ENCODE measurements at regions not wholly inside any gene's neighbourhood (a gene's known extent, or its start where the extent isn't known, plus 50 kb on each side); places are given as distances from the start of the nearest gene placed in this dataset.
"Not testable (repeated sequence)": the region's sequence is repeated elsewhere in the genome, so short reads cannot be mapped to it uniquely, and the experiment has no call there.

GRCh38 chr15:83335542-83335941 lies 51.1 kb upstream of the BNC1 start:
- not testable (repeated sequence) for DNase-seq (ENCODE audit: low read depth)

- no peak for DNase-seq (ENCODE audit: low read depth)
These were observed 54.9 kb upstream of the BNC1 start for GRCh38 chr15:83339396-83339795.

DNA sequence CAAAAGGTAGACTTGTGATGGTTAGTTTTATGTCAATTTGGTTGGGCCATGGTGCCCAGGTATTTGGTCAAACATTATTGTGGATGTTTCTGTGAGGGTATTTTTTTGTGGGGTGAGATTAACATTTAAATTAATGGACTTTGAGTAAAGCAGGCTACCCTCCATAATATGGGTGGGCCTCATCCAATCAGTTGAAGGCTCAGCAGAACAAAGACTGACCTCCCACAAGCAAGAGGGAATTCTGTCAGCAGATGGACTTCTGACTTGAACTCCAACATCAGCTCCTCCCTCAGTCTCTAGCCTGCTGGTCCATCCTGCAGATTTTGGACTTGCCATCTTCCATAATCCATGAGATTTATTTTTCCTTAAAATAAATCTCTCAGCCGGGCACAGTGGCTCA lies 55.6 kb upstream of the BNC1 start:
- DNase-seq (ENCODE audit: low read depth), result no peak

GRCh38 chr15:83346342-83346741 lies 61.9 kb upstream of the BNC1 start:
- DNase-seq (ENCODE audit: low read depth), result no peak

DNA sequence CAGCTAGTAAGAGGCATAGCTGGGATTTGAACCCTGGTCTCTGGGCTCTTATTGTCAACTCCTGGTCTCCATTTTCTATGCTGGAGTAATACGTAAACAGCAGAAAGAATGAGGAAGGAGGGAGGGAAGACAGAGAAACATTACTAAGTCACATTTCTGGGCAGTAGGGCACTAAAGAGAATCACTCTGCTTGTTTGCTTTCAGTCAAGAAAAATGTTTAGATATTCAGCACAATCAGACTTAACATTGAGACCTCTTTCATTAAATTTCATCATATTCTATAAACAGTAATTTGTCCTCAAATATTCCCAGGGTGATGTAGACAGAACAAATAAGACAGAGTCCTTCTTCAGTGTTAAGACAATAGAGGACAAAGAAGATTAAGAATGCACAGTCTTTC lies 67.7 kb upstream of the BNC1 start:
- no peak for DNase-seq (ENCODE audit: low read depth)

DNA sequence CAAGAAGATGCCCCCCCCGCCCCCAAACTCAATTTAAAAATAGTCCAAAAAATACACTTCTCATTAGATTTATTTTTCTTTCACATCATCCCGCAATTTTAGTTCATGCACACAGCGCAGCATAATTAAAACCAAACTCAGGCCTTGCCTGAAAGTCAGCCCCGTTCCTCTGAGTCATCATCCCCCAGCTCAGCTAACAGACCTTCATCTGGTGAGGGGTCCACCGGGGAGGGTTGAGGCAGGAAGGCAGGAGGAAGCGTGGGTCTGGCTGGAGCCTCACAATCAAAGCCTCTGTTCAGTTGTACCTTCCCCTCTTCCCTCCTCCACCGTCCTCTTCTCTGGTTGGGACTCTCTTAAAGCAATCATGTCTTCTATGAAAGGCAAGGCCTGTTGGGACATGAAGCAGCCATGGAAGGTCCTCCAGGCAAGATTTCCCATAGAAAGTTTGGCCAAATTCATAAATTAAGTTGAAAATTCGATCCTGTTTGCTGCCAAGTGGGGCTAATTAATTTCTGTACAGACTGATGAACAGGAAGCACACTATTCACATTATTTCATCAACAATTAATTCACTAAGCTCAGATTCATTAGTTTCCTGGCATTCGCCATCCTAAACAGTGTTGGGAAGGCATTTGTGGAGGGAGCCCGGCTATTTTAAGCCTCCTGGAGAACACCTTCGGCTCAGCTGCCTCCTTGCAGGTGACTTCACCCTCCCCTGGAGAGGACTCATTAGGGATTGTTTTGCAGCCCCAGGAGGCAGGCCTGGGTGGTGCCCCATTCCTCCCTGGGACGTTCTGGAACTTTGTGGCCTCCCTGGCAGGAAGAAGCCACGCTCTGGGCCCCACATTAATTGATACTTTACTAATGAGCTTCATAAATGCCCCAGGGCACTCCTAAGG lies 72.3 kb upstream of the BNC1 start:
- no peak for DNase-seq (ENCODE audit: low read depth)

GRCh38 chr15:83358972-83359564 lies 74.6 kb upstream of the BNC1 start:
- no peak for DNase-seq (ENCODE audit: low read depth)

DNA sequence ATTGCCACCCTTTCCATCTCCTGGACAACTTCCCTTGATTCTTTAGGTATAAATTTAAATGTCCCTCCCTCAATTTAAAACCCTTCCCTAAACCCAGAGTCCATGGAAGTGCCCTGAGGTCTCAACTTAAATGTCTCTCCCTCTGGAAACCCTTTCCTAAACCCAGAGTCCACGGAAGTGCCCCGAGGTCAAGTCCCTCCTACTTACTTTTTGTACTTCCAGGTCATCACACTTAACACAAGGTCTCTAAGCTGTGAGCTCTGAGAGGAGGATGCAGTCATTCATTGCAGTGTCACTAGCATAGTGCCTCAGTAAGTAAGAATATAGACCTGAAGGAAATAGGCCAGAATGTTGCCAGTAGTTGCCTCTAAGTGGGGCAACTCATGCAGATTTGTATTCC lies 78.2 kb upstream of the BNC1 start:
- DNase-seq (ENCODE audit: low read depth), result no peak

- DNase-seq (ENCODE audit: low read depth), result no peak
These were observed 80.0 kb upstream of the BNC1 start for GRCh38 chr15:83364501-83364900.

- DNase-seq (ENCODE audit: low read depth), result peak; percentile 83
These were observed 81.0 kb upstream of the BNC1 start for GRCh38 chr15:83365370-83365938.

DNA sequence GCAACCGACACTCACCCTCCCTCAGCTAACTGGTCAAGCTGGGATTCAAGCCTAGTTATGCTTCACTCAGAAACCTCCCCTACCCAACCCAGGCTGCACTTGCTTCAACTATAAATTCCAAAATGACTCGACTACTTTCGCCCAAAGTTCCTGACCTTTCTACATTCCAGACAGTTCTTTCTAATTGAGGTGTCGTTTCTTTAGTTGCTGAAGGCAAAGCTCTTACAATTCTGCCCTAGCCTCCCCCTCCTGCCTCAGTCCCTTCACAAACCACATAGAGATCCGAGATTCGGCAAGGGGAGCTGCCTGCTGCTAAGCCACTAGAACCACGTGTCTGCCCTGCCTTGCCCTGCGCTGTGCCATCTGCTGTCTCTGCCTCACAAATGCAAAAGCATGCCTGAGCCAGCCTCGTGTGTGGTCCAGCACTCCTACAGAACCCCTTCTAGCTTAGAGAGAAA lies 74.7 kb upstream of the SH3GL3 start:
- peak; percentile 17 for DNase-seq (ENCODE audit: low read depth)

- no peak for DNase-seq (ENCODE audit: low read depth)
These were observed 68.1 kb upstream of the SH3GL3 start for GRCh38 chr15:83378921-83379578.

- no peak for DNase-seq (ENCODE audit: low read depth)
These were observed 67.6 kb upstream of the SH3GL3 start for GRCh38 chr15:83379579-83379959.

DNA sequence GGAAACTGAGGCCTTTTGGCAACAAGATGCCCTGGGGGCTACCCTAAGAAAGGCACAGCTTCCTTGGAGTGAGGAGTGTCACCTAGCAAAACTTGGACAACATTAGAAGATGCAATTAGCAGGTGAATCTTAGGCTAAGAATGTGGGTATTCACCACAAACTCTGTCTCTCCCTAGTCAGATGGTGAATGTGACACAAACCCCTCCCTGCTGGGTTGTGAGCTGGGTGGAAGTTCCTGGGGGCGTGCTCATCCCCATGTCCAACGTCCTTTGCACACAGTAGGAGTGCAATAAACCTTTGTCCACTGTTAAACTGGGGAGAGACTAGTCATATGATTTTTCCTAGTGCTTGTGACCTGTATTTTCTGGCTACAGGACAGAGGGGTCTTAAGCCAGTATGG lies 67.1 kb upstream of the SH3GL3 start:
- no peak for DNase-seq (ENCODE audit: low read depth)

- peak; percentile 52 for DNase-seq (ENCODE audit: low read depth)
These were observed 66.5 kb upstream of the SH3GL3 start for GRCh38 chr15:83380682-83381081.

- DNase-seq (ENCODE audit: low read depth), result not testable (repeated sequence)
These were observed 63.5 kb upstream of the SH3GL3 start for GRCh38 chr15:83383608-83384139.

DNA sequence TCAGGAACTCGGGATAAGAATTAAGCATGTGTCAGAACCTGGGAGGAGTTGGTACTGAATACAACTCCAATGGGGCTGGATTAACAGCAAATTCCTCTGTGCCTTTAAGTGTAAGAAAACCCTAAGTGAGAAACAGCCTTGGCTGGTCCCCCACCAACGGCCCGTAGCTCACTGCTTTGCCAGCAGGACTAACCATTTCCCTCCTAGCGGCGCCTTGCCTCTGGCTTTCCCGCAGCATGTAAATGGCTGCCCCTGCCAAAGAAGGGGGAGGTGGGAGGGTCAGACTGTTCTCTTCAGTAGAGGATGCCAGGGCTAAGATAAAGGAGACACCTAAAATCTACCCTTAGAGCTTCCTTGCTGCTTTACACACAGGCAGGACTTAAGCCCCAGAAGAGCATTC lies 51.0 kb upstream of the SH3GL3 start:
- DNase-seq (ENCODE audit: low read depth), result no peak

Measured in iris pigment epithelial cell (primary cell).